ENCODE measurements at regions not wholly inside any gene's neighbourhood (a gene's known extent, or its start where the extent isn't known, plus 50 kb on each side); places are given as distances from the start of the nearest gene placed in this dataset.
A peak's percentile ranks its signal among the peaks of the same experiment; 100 is the strongest.

GRCh38 chr1:208595745-208596144, 351.6 kb upstream of the PLXNA2 start:
- Histone ChIP-seq H3K4me2 (ENCODE audit: low read length, poor library complexity, severe bottlenecking) (no peak overlapping the region), H3K4me1 (ENCODE audit: control insufficient read depth, insufficient read depth, low read depth, low read length) (no peaks in the 10 kb centered on the region), H3K18ac (ENCODE audit: low read depth in 1 of 2, low read length in 2 of 2) (no peak overlapping the region), H3K23ac (ENCODE audit: low read length in 2 of 2) (no peak overlapping the region), H3K9me3 (ENCODE audit: control insufficient read depth, low read length) (no peaks in the 10 kb centered on the region), H2BK5ac (ENCODE audit: low read depth, low read length, poor library complexity, severe bottlenecking) (no peak overlapping the region), H4K8ac (ENCODE audit: low read length) (no peak overlapping the region), H3K4me3 (ENCODE audit: insufficient read depth in 1 of 2, low read depth in 1 of 2, low read length in 2 of 2) (no peak overlapping the region), H3K9ac (ENCODE audit: low read length) (no peak overlapping the region), H2BK120ac (ENCODE audit: low read depth, low read length) (no peak overlapping the region), H2BK12ac (ENCODE audit: low read length in 2 of 2) (no peak overlapping the region), H3K36me3 (ENCODE audit: control insufficient read depth in 1 of 2, insufficient read depth in 2 of 2, low read depth in 1 of 2, low read length in 2 of 2) (no peaks in the 10 kb centered on the region), H2AFZ (ENCODE audit: low read depth, low read length) (no peak overlapping the region), H4K91ac (ENCODE audit: low read length) (no peak overlapping the region), H2AK5ac (ENCODE audit: low read length, severe bottlenecking) (no peak overlapping the region), H3K79me1 (replicated peaks; ENCODE audit: low read length, poor library complexity, severe bottlenecking) (no peaks in the 10 kb centered on the region), H3K4ac (ENCODE audit: low read depth in 1 of 2, low read length in 2 of 2) (no peak overlapping the region), H2BK15ac (ENCODE audit: low read depth, poor library complexity, severe bottlenecking) (no peak overlapping the region), H3K14ac (ENCODE audit: low read length in 2 of 2) (no peak overlapping the region), H3K27ac (ENCODE audit: low read length, poor library complexity, severe bottlenecking) (no peak overlapping the region), H3K27me3 (ENCODE audit: control insufficient read depth in 1 of 2, insufficient read depth in 1 of 2, low read length in 2 of 2) (peaks cover 0 to 4% of the 10 kb centered on the region in 2 experiments)
- peak; percentile 68 for DNase-seq
- 9% methylated on average over 4 of the region's 4 CpGs for WGBS

- Histone ChIP-seq H3K4ac (ENCODE audit: low read depth in 1 of 2, low read length in 2 of 2) (no peak overlapping the region), H2AFZ (ENCODE audit: low read depth, low read length) (no peak overlapping the region), H3K79me1 (replicated peaks; ENCODE audit: low read length, poor library complexity, severe bottlenecking) (no peaks in the 10 kb centered on the region), H3K4me2 (ENCODE audit: low read length, poor library complexity, severe bottlenecking) (no peak overlapping the region), H4K8ac (ENCODE audit: low read length) (no peak overlapping the region), H3K9me3 (ENCODE audit: control insufficient read depth, low read length) (no peaks in the 10 kb centered on the region), H2BK12ac (ENCODE audit: low read length in 2 of 2) (no peak overlapping the region), H3K18ac (ENCODE audit: low read depth in 1 of 2, low read length in 2 of 2) (no peak overlapping the region), H3K27me3 (ENCODE audit: control insufficient read depth in 1 of 2, insufficient read depth in 1 of 2, low read length in 2 of 2) (peaks cover 0 to 4% of the 10 kb centered on the region in 2 experiments), H3K23ac (ENCODE audit: low read length in 2 of 2) (no peak overlapping the region), H2AK5ac (ENCODE audit: low read length, severe bottlenecking) (no peak overlapping the region), H3K4me3 (ENCODE audit: insufficient read depth in 1 of 2, low read depth in 1 of 2, low read length in 2 of 2) (no peak overlapping the region), H3K27ac (ENCODE audit: low read length, poor library complexity, severe bottlenecking) (no peak overlapping the region), H2BK15ac (ENCODE audit: low read depth, poor library complexity, severe bottlenecking) (no peak overlapping the region), H4K91ac (ENCODE audit: low read length) (no peak overlapping the region), H3K14ac (ENCODE audit: low read length in 2 of 2) (no peak overlapping the region), H2BK120ac (ENCODE audit: low read depth, low read length) (no peak overlapping the region), H3K4me1 (ENCODE audit: control insufficient read depth, insufficient read depth, low read depth, low read length) (no peaks in the 10 kb centered on the region), H3K36me3 (ENCODE audit: control insufficient read depth in 1 of 2, insufficient read depth in 2 of 2, low read depth in 1 of 2, low read length in 2 of 2) (no peaks in the 10 kb centered on the region), H3K9ac (ENCODE audit: low read length) (no peak overlapping the region), H2BK5ac (ENCODE audit: low read depth, low read length, poor library complexity, severe bottlenecking) (no peak overlapping the region)
- DNase-seq = no peak
- no CpG with 5 or more reads among the region's 1 CpG for WGBS
Observed at GRCh38 chr1:208597571-208597970, 353.4 kb upstream of the PLXNA2 start.

- DNase-seq = no peak
- Histone ChIP-seq H3K14ac (ENCODE audit: low read length in 2 of 2) (no peak overlapping the region), H2AFZ (ENCODE audit: low read depth, low read length) (no peak overlapping the region), H3K4me2 (ENCODE audit: low read length, poor library complexity, severe bottlenecking) (no peak overlapping the region), H3K9ac (ENCODE audit: low read length) (no peak overlapping the region), H2BK120ac (ENCODE audit: low read depth, low read length) (no peak overlapping the region), H3K18ac (ENCODE audit: low read depth in 1 of 2, low read length in 2 of 2) (no peak overlapping the region), H3K9me3 (ENCODE audit: control insufficient read depth, low read length) (no peaks in the 10 kb centered on the region), H3K4ac (ENCODE audit: low read depth in 1 of 2, low read length in 2 of 2) (no peak overlapping the region), H3K27ac (ENCODE audit: low read length, poor library complexity, severe bottlenecking) (no peak overlapping the region), H4K91ac (ENCODE audit: low read length) (no peak overlapping the region), H3K79me1 (replicated peaks; ENCODE audit: low read length, poor library complexity, severe bottlenecking) (no peaks in the 10 kb centered on the region), H3K4me1 (ENCODE audit: control insufficient read depth, insufficient read depth, low read depth, low read length) (no peaks in the 10 kb centered on the region), H3K36me3 (ENCODE audit: control insufficient read depth in 1 of 2, insufficient read depth in 2 of 2, low read depth in 1 of 2, low read length in 2 of 2) (no peaks in the 10 kb centered on the region), H2AK5ac (ENCODE audit: low read length, severe bottlenecking) (no peak overlapping the region), H2BK15ac (ENCODE audit: low read depth, poor library complexity, severe bottlenecking) (no peak overlapping the region), H3K4me3 (ENCODE audit: insufficient read depth in 1 of 2, low read depth in 1 of 2, low read length in 2 of 2) (no peak overlapping the region), H2BK5ac (ENCODE audit: low read depth, low read length, poor library complexity, severe bottlenecking) (no peak overlapping the region), H3K23ac (ENCODE audit: low read length in 2 of 2) (no peak overlapping the region), H3K27me3 (ENCODE audit: control insufficient read depth in 1 of 2, insufficient read depth in 1 of 2, low read length in 2 of 2) (peaks cover 0 to 4% of the 10 kb centered on the region in 2 experiments), H4K8ac (ENCODE audit: low read length) (no peak overlapping the region), H2BK12ac (ENCODE audit: low read length in 2 of 2) (no peak overlapping the region)
- 89% methylated on average over 3 of the region's 4 CpGs for WGBS
Observed at GRCh38 chr1:208598021-208598420, 353.8 kb upstream of the PLXNA2 start.

GRCh38 chr1:208599063-208599462, 354.9 kb upstream of the PLXNA2 start:
- Histone ChIP-seq H3K79me1 (replicated peaks; ENCODE audit: low read length, poor library complexity, severe bottlenecking) (no peaks in the 10 kb centered on the region), H3K18ac (ENCODE audit: low read depth in 1 of 2, low read length in 2 of 2) (no peak overlapping the region), H3K23ac (ENCODE audit: low read length in 2 of 2) (no peak overlapping the region), H2BK120ac (ENCODE audit: low read depth, low read length) (no peak overlapping the region), H3K4me3 (ENCODE audit: insufficient read depth in 1 of 2, low read depth in 1 of 2, low read length in 2 of 2) (no peak overlapping the region), H2BK12ac (ENCODE audit: low read length in 2 of 2) (no peak overlapping the region), H3K36me3 (ENCODE audit: control insufficient read depth in 1 of 2, insufficient read depth in 2 of 2, low read depth in 1 of 2, low read length in 2 of 2) (no peaks in the 10 kb centered on the region), H4K91ac (ENCODE audit: low read length) (no peak overlapping the region), H3K27ac (ENCODE audit: low read length, poor library complexity, severe bottlenecking) (no peak overlapping the region), H4K8ac (ENCODE audit: low read length) (no peak overlapping the region), H2BK15ac (ENCODE audit: low read depth, poor library complexity, severe bottlenecking) (no peak overlapping the region), H3K9ac (ENCODE audit: low read length) (no peak overlapping the region), H3K27me3 (ENCODE audit: control insufficient read depth in 1 of 2, insufficient read depth in 1 of 2, low read length in 2 of 2) (peaks cover 0 to 4% of the 10 kb centered on the region in 2 experiments), H3K4me1 (ENCODE audit: control insufficient read depth, insufficient read depth, low read depth, low read length) (no peaks in the 10 kb centered on the region), H3K4me2 (ENCODE audit: low read length, poor library complexity, severe bottlenecking) (no peak overlapping the region), H2AFZ (ENCODE audit: low read depth, low read length) (no peak overlapping the region), H3K4ac (ENCODE audit: low read depth in 1 of 2, low read length in 2 of 2) (no peak overlapping the region), H3K14ac (ENCODE audit: low read length in 2 of 2) (no peak overlapping the region), H3K9me3 (ENCODE audit: control insufficient read depth, low read length) (no peaks in the 10 kb centered on the region), H2BK5ac (ENCODE audit: low read depth, low read length, poor library complexity, severe bottlenecking) (no peak overlapping the region), H2AK5ac (ENCODE audit: low read length, severe bottlenecking) (no peak overlapping the region)
- WGBS = 86% methylated on average over 1 of the region's 2 CpGs
- DNase-seq = no peak

Measured in mesenchymal stem cell (in vitro differentiated cells and primary cell).